GM12878 (cell line): ENCODE measurements at regions not wholly inside any gene's neighbourhood (a gene's known extent, or its start where the extent isn't known, plus 50 kb on each side); places are given as distances from the start of the nearest gene placed in this dataset.

ENCODE experiments used
- RAD21 ChIP-seq: IDR thresholded peaks from 2 replicates; pipeline ENCODE4 v1.6.1; 2011; ENCODE audit warnings: mild to moderate bottlenecking, low read depth, low read length, moderate library complexity; ENCODE audit not compliant: insufficient read depth
- SRF ChIP-seq, 2 experiments: IDR thresholded peaks; 2 replicates each; pipeline ENCODE4 v1.6.1; 2011; ENCODE audit warnings: low read depth in 2 of 2, low read length in 2 of 2, mild to moderate bottlenecking in 1 of 2, moderate library complexity in 1 of 2
- YY1 ChIP-seq: IDR thresholded peaks from 2 replicates; pipeline ENCODE4 v1.6.1; 2011; ENCODE audit warnings: low read depth, mild to moderate bottlenecking, low read length
- TF ChIP-seq, protein P1 (sequence below), 3 experiments: IDR thresholded peaks in 2 of 3; conservative IDR thresholded peaks in 1 of 3; 2 replicates each; pipeline ENCODE4 v1.5.1; 2011; ENCODE audit warnings: low read depth in 3 of 3, low read length in 3 of 3, mild to moderate bottlenecking in 3 of 3, control low read depth in 2 of 3, moderate library complexity in 2 of 3, inconsistent platforms in 1 of 3, mixed read lengths in 1 of 3; ENCODE audit not compliant: control insufficient read depth in 2 of 3, insufficient read depth in 1 of 3; ENCODE audit errors: extremely low read depth in 1 of 3

DNA sequence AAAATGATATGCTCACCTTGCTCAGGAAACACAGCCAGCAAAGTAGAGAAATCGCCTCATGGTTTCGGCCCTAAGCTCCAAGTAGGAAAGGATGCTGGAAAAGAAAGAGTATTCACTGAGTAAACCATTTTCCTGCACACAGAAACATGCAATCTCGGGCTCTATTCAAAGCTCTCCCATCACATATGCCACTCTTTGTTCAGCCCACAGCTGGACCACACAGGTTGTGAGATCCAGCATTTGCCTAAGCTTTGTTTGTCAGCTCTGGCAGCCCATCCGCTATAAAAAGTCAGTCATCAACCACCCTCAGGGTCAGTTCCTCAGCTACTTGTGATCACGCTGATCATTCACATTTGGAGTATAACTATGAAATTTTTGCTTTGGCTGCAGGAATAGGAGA lies 96.5 kb upstream of the SMARCA2 start:
- no peak for TF ChIP-seq RAD21
- no peak for TF ChIP-seq YY1
- TF ChIP-seq SRF (IDR thresholded peaks at IDR 0.05; ENCODE audit: low read depth in 2 of 2, low read length in 2 of 2) = no peak
- TF ChIP-seq, protein P1, sequence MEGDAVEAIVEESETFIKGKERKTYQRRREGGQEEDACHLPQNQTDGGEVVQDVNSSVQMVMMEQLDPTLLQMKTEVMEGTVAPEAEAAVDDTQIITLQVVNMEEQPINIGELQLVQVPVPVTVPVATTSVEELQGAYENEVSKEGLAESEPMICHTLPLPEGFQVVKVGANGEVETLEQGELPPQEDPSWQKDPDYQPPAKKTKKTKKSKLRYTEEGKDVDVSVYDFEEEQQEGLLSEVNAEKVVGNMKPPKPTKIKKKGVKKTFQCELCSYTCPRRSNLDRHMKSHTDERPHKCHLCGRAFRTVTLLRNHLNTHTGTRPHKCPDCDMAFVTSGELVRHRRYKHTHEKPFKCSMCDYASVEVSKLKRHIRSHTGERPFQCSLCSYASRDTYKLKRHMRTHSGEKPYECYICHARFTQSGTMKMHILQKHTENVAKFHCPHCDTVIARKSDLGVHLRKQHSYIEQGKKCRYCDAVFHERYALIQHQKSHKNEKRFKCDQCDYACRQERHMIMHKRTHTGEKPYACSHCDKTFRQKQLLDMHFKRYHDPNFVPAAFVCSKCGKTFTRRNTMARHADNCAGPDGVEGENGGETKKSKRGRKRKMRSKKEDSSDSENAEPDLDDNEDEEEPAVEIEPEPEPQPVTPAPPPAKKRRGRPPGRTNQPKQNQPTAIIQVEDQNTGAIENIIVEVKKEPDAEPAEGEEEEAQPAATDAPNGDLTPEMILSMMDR (IDR thresholded peaks at IDR 0.05 in 2 of 3, conservative IDR thresholded peaks at IDR 0.05 in 1 of 3; ENCODE audit: control insufficient read depth in 2 of 3, extremely low read depth in 1 of 3, insufficient read depth in 1 of 3, low read depth in 3 of 3, low read length in 3 of 3) = no peak
